ENCODE measurements at regions not wholly inside any gene's neighbourhood (a gene's known extent, or its start where the extent isn't known, plus 50 kb on each side); places are given as distances from the start of the nearest gene placed in this dataset.
"Not testable (repeated sequence)": the region's sequence is repeated elsewhere in the genome, so short reads cannot be mapped to it uniquely, and the experiment has no call there.

GRCh38 chr11:49328485-49329186 is 120.2 kb upstream of the FOLH1 start:
- not testable (repeated sequence) for TF ChIP-seq PRDM6 (tag by site-specific recombination; IDR thresholded peaks at IDR 0.05); REPIN1 (tag by site-specific recombination; IDR thresholded peaks at IDR 0.05; ENCODE audit: low read depth); ZBTB11 (tag by site-specific recombination; conservative IDR thresholded peaks at IDR 0.05; ENCODE audit: low read depth); ZFP3 (tag by site-specific recombination; IDR thresholded peaks at IDR 0.05; ENCODE audit: low read depth); CTCF (tag by site-specific recombination; IDR thresholded peaks at IDR 0.05); ZNF221 (tag by site-specific recombination; IDR thresholded peaks at IDR 0.05; ENCODE audit: borderline replicate concordance); ZNF274 (IDR thresholded peaks at IDR 0.05; ENCODE audit: low read length); ZNF274 (tag by site-specific recombination; IDR thresholded peaks at IDR 0.05; ENCODE audit: borderline replicate concordance); ZNF704 (tag by site-specific recombination; IDR thresholded peaks at IDR 0.05); ZSCAN18 (tag by site-specific recombination; IDR thresholded peaks at IDR 0.05); ZNF280D (tag by site-specific recombination; IDR thresholded peaks at IDR 0.05); ZNF785 (tag by site-specific recombination; IDR thresholded peaks at IDR 0.05); BCL11A (tag by site-specific recombination; IDR thresholded peaks at IDR 0.05; ENCODE audit: low read depth); ZNF335 (tag by site-specific recombination; conservative IDR thresholded peaks at IDR 0.05)

Data from HEK293 (cell line).